Lower leg skin (tissue), 3 donors: ENCODE measurements at regions not wholly inside any gene's neighbourhood (a gene's known extent, or its start where the extent isn't known, plus 50 kb on each side); places are given as distances from the start of the nearest gene placed in this dataset.

Experiments
- POLR2A ChIP-seq, 2 donors: fragments of 450-650 bp; IDR thresholded peaks; one replicate each; pipeline ENCODE4 v1.6.1; 2016 to 2017; ENCODE audit warnings: antibody characterized with exemption in 2 of 2, mild to moderate bottlenecking in 1 of 2, moderate library complexity in 1 of 2
- TF ChIP-seq, protein P1 (sequence below), 3 donors: fragments of 450-650 bp; IDR thresholded peaks; one replicate each; pipeline ENCODE4 v1.5.1; 2016; ENCODE audit warnings: antibody characterized with exemption in 3 of 3, mild to moderate bottlenecking in 3 of 3, moderate library complexity in 2 of 3

- TF ChIP-seq, protein P1, sequence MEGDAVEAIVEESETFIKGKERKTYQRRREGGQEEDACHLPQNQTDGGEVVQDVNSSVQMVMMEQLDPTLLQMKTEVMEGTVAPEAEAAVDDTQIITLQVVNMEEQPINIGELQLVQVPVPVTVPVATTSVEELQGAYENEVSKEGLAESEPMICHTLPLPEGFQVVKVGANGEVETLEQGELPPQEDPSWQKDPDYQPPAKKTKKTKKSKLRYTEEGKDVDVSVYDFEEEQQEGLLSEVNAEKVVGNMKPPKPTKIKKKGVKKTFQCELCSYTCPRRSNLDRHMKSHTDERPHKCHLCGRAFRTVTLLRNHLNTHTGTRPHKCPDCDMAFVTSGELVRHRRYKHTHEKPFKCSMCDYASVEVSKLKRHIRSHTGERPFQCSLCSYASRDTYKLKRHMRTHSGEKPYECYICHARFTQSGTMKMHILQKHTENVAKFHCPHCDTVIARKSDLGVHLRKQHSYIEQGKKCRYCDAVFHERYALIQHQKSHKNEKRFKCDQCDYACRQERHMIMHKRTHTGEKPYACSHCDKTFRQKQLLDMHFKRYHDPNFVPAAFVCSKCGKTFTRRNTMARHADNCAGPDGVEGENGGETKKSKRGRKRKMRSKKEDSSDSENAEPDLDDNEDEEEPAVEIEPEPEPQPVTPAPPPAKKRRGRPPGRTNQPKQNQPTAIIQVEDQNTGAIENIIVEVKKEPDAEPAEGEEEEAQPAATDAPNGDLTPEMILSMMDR (IDR thresholded peaks at IDR 0.05) = no peak
- no peak for TF ChIP-seq POLR2A (IDR thresholded peaks at IDR 0.05)
These were observed 411.4 kb downstream of the TRIB2 start for GRCh38 chr2:13128139-13128538.
